Ishikawa (cell line): ENCODE measurements at regions not wholly inside any gene's neighbourhood (a gene's known extent, or its start where the extent isn't known, plus 50 kb on each side); places are given as distances from the start of the nearest gene placed in this dataset.

Experiments
- CEBPB ChIP-seq: IDR thresholded peaks from 2 replicates; pipeline ENCODE4 v1.6.1; 2012
- CREB1 ChIP-seq: IDR thresholded peaks from 2 replicates; pipeline ENCODE4 v1.6.1; 2012; ENCODE audit warnings: low read depth
- EGR1 ChIP-seq: IDR thresholded peaks from 2 replicates; pipeline ENCODE4 v1.6.1; 2012
- EP300 ChIP-seq: IDR thresholded peaks from 2 replicates; pipeline ENCODE4 v1.6.1; 2012; ENCODE audit warnings: borderline replicate concordance
- FOXM1 ChIP-seq: IDR thresholded peaks from 2 replicates; pipeline ENCODE4 v1.6.1; 2012; ENCODE audit warnings: low read depth, borderline replicate concordance
- NFIC ChIP-seq: IDR thresholded peaks from 2 replicates; pipeline ENCODE4 v1.6.1; 2012
- RAD21 ChIP-seq: IDR thresholded peaks from 2 replicates; pipeline ENCODE4 v1.6.1; 2012; ENCODE audit warnings: low read depth
- REST ChIP-seq: IDR thresholded peaks from 2 replicates; pipeline ENCODE4 v1.6.1; 2012; ENCODE audit warnings: low read depth, mild to moderate bottlenecking
- TAF1 ChIP-seq: IDR thresholded peaks from 2 replicates; pipeline ENCODE4 v1.6.1; 2012; ENCODE audit warnings: low read depth, mild to moderate bottlenecking
- TCF12 ChIP-seq: IDR thresholded peaks from 2 replicates; pipeline ENCODE4 v1.6.1; 2012; ENCODE audit warnings: low read depth
- TEAD4 ChIP-seq: IDR thresholded peaks from 2 replicates; pipeline ENCODE4 v1.6.1; 2012
- YY1 ChIP-seq: IDR thresholded peaks from 2 replicates; pipeline ENCODE4 v1.6.1; 2012; ENCODE audit warnings: low read depth
- ZBTB7A ChIP-seq: IDR thresholded peaks from 2 replicates; pipeline ENCODE4 v1.6.1; 2012; ENCODE audit warnings: low read depth
- TF ChIP-seq, protein P1 (sequence below): IDR thresholded peaks from 2 replicates; pipeline ENCODE4 v1.6.1; 2012
- TF ChIP-seq, protein P2 (sequence below): IDR thresholded peaks from 2 replicates; pipeline ENCODE4 v1.6.1; 2012

DNA sequence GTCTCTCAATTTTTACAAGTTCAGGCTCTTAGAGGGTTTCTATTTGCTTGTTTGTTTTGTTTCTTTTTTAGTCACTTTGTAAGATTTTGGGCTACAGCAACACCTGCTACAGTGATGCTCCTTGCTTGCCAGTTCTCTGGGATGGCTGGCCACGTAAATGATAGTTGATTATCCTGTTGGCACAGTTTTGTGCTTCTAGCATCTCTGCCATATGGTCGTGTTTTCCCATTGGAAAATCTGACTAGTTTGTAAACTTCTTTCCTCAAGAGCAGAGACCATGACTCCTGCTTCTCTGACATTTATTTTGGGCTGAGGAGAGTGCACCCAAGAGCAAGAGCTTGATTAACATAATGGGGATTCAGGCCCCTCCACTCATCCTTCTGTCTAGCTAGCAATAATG lies 1621.6 kb upstream of the RAG2 start:
- TF ChIP-seq TAF1 = no peak
- TF ChIP-seq, protein P1, sequence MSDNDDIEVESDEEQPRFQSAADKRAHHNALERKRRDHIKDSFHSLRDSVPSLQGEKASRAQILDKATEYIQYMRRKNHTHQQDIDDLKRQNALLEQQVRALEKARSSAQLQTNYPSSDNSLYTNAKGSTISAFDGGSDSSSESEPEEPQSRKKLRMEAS = no peak
- TF ChIP-seq EGR1 = no peak
- no peak for TF ChIP-seq TEAD4
- TF ChIP-seq REST = no peak
- TF ChIP-seq YY1 = no peak
- TF ChIP-seq EP300 = no peak
- TF ChIP-seq FOXM1 = no peak

DNA sequence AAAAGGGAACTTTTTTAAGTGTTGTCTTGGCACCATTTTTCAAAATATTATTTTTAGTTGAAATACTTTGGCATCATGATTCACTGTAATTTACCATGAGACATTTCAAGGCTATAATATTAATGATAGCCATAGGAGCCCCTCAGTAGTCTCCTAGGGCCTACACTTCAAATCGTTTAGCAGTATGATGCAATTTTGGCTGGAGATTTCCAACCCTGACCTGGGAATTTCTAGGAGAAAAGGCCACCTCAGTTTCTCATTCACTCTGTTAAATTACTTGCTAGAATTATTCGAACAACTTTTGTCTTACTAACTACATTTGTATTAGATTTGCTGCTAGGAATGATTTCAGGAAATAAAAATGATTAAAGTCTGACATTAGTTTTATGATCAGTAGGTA lies 1610.9 kb upstream of the RAG2 start:
- TF ChIP-seq, protein P1 = no peak
- TF ChIP-seq, protein P2, sequence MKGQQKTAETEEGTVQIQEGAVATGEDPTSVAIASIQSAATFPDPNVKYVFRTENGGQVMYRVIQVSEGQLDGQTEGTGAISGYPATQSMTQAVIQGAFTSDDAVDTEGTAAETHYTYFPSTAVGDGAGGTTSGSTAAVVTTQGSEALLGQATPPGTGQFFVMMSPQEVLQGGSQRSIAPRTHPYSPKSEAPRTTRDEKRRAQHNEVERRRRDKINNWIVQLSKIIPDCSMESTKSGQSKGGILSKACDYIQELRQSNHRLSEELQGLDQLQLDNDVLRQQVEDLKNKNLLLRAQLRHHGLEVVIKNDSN = no peak
- TF ChIP-seq TAF1 (no peak), RAD21 (no peak), EGR1 (no peak), TEAD4 (no peak), ZBTB7A (no peak), CREB1 (no peak)

DNA sequence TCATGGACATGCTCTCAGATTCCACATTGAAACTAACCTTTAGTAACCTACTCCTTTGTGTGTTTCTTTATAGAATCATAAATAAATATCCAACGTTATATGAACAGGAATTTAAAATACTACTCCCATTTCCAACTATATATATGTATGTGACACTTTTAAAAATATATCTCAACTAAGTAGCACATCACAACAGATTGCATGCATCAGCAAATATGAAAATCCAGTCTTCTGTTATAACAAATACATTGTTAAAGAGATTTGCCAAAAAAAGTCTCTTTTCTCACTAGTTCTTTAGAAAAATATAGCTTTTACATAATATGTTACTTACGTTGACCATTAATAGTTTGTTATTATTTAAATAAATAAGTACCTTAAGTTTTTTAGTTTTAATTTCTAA lies 1608.6 kb upstream of the RAG2 start:
- no peak for TF ChIP-seq FOXM1
- TF ChIP-seq CREB1 = no peak
- no peak for TF ChIP-seq ZBTB7A
- no peak for TF ChIP-seq TEAD4
- TF ChIP-seq REST = no peak
- TF ChIP-seq, protein P1 = no peak
- TF ChIP-seq, protein P2 = no peak
- no peak for TF ChIP-seq RAD21
- TF ChIP-seq NFIC = no peak
- TF ChIP-seq EP300 = no peak
- no peak for TF ChIP-seq CEBPB
- no peak for TF ChIP-seq EGR1
- no peak for TF ChIP-seq TCF12
- TF ChIP-seq YY1 = no peak

- TF ChIP-seq, protein P2 = no peak
- no peak for TF ChIP-seq CEBPB
- TF ChIP-seq TAF1 = no peak
- TF ChIP-seq, protein P1 = no peak
- no peak for TF ChIP-seq TEAD4
- no peak for TF ChIP-seq TCF12
- TF ChIP-seq RAD21 = no peak
- no peak for TF ChIP-seq YY1
- no peak for TF ChIP-seq ZBTB7A
- TF ChIP-seq REST = no peak
- no peak for TF ChIP-seq EP300
Observed at GRCh38 chr11:38191101-38191500, 1593.1 kb upstream of the RAG2 start.
